Caco-2 (cell line): ENCODE measurements at regions not wholly inside any gene's neighbourhood (a gene's known extent, or its start where the extent isn't known, plus 50 kb on each side); places are given as distances from the start of the nearest gene placed in this dataset.

Experiments used
- BruUV-seq: library from RNA; stranded (reverse); fragments of 400-500 nt; replicated peaks from 2 replicates; lab custom pipeline; 2021; lab: Mats Ljungman, UMichigan
- CTCF ChIA-PET: fragments of 300-600 bp; sonication (Branson Sonifier 250); formaldehyde crosslinking; loops from one replicate; lab custom pipeline; 2022; ENCODE audit warnings: antibody characterized with exemption; lab: Charles Lee
- POLR2A ChIA-PET: fragments of 300-600 bp; sonication (Branson Sonifier 250); formaldehyde crosslinking; loops from one replicate; lab custom pipeline; 2022; ENCODE audit warnings: antibody characterized with exemption; lab: Charles Lee
- DNase-seq, 2 experiments: peaks; one replicate each; pipeline versions ENCODE4 v3.0.0 to v3.0.0-alpha.2; 2020 to 2022
- H3K27me3 ChIP-seq: replicated peaks from 2 replicates; pipeline ENCODE4 v1.6.0; 2011; ENCODE audit warnings: low read length; ENCODE audit not compliant: control insufficient read depth, insufficient read depth
- H3K36me3 ChIP-seq: 2 replicates; pipeline ENCODE4 v1.5.1; 2011; ENCODE audit warnings: low read length; ENCODE audit not compliant: control insufficient read depth, insufficient read depth
- H3K4me1 ChIP-seq: fragments of 250-450 bp; sonication (Bioruptor Pico); 2 replicates; pipeline ENCODE4 v1.5.1; 2020; ENCODE audit warnings: mild to moderate bottlenecking
- H3K4me3 ChIP-seq: 2 replicates; pipeline ENCODE4 v1.5.1; 2011; ENCODE audit warnings: low read depth, mild to moderate bottlenecking, control low read depth, low read length
- H3K9me3 ChIP-seq: fragments of 250-450 bp; sonication (Bioruptor Pico); 2 replicates; pipeline ENCODE4 v1.5.1; 2020; ENCODE audit warnings: mild to moderate bottlenecking, moderate library complexity
- H3K27ac Mint-ChIP-seq: one replicate; pipeline ENCODE4 v1.8.0; 2022; ENCODE audit warnings: mixed read lengths; ENCODE audit not compliant: unreplicated experiment
- H3K27me3 Mint-ChIP-seq: one replicate; pipeline ENCODE4 v1.8.0; 2022; ENCODE audit warnings: mixed read lengths; ENCODE audit not compliant: insufficient read depth, unreplicated experiment
- H3K36me3 Mint-ChIP-seq: one replicate; pipeline ENCODE4 v1.8.0; 2022; ENCODE audit warnings: mild to moderate bottlenecking, mixed read lengths; ENCODE audit not compliant: insufficient read depth, unreplicated experiment
- H3K4me1 Mint-ChIP-seq: one replicate; pipeline ENCODE4 v1.8.0; 2022; ENCODE audit warnings: low read depth, mixed read lengths; ENCODE audit not compliant: unreplicated experiment
- H3K4me3 Mint-ChIP-seq: one replicate; pipeline ENCODE4 v1.8.0; 2022; ENCODE audit warnings: mild to moderate bottlenecking, moderate library complexity, mixed read lengths; ENCODE audit not compliant: unreplicated experiment
- H3K9me3 Mint-ChIP-seq: one replicate; pipeline ENCODE4 v1.8.0; 2022; ENCODE audit warnings: mixed read lengths; ENCODE audit not compliant: unreplicated experiment
- intact Hi-C: fragments of 100-400 bp; cut with micrococcal nuclease; formaldehyde crosslinking; loops from one replicate; pipeline ENCODE4 v1.10.0; 2022; ENCODE audit not compliant: unreplicated experiment
- TF ChIP-seq, protein P1 (sequence below), 2 experiments: fragments of 200-600 bp in 1 of 2; IDR thresholded peaks; 1 replicate in 1 of 2; 2 replicates in 1 of 2; pipeline versions ENCODE4 v1.5.1 to v1.8.0; 2011 to 2022; ENCODE audit warnings: antibody characterized with exemption in 1 of 2, control low read depth in 1 of 2, inconsistent platforms in 1 of 2, low read depth in 1 of 2, low read length in 1 of 2, mild to moderate bottlenecking in 1 of 2, moderate library complexity in 1 of 2; ENCODE audit not compliant: insufficient read depth in 1 of 2, severe bottlenecking in 1 of 2, unreplicated experiment in 1 of 2

DNA sequence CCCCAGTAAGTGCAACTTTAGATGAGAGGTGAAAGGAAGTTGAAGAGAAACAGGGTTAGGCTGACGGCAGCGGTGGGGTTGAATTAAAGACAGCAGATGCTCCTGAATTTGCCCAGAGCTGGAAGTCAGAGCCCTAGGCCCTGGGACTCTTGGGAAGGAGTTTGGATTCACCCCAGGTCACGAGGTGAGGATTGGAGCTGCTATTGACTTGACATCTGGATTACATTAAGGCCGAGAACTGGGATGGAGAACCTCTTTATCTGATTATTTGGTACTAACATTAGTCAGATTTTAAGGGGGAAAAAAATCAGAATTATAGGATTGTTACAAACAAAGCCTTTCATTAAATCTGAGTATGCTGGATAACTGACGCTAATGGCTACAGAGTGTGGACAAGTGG is 367.2 kb downstream of the ZNF536 start:
- no peaks in the 10 kb centered on the region for H3K9me3 Mint-ChIP-seq
- no peaks in the 10 kb centered on the region for H3K4me1 ChIP-seq
- peaks cover 30% of the 10 kb centered on the region for H3K27me3 Mint-ChIP-seq
- H3K36me3 ChIP-seq = no peaks in the 10 kb centered on the region
- no peak for DNase-seq
- no peak overlapping the region for H3K4me3 ChIP-seq
- intact Hi-C loops = no loop called here
- no peaks in the 10 kb centered on the region for H3K4me1 Mint-ChIP-seq
- TF ChIP-seq, protein P1, sequence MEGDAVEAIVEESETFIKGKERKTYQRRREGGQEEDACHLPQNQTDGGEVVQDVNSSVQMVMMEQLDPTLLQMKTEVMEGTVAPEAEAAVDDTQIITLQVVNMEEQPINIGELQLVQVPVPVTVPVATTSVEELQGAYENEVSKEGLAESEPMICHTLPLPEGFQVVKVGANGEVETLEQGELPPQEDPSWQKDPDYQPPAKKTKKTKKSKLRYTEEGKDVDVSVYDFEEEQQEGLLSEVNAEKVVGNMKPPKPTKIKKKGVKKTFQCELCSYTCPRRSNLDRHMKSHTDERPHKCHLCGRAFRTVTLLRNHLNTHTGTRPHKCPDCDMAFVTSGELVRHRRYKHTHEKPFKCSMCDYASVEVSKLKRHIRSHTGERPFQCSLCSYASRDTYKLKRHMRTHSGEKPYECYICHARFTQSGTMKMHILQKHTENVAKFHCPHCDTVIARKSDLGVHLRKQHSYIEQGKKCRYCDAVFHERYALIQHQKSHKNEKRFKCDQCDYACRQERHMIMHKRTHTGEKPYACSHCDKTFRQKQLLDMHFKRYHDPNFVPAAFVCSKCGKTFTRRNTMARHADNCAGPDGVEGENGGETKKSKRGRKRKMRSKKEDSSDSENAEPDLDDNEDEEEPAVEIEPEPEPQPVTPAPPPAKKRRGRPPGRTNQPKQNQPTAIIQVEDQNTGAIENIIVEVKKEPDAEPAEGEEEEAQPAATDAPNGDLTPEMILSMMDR (IDR thresholded peaks at IDR 0.05; ENCODE audit: insufficient read depth in 1 of 2, low read depth in 1 of 2, low read length in 1 of 2, severe bottlenecking in 1 of 2, unreplicated experiment in 1 of 2) = no peak
- no TSS peak for BruUV-seq
- H3K36me3 Mint-ChIP-seq = no peaks in the 10 kb centered on the region
- no peak overlapping the region for H3K4me3 Mint-ChIP-seq
- no peak overlapping the region for H3K27ac Mint-ChIP-seq
- no peaks in the 10 kb centered on the region; the same call in 1 of the 2 replicates for H3K27me3 ChIP-seq
- POLR2A ChIA-PET = no interaction called here
- CTCF ChIA-PET = no interaction called here
- no peaks in the 10 kb centered on the region for H3K9me3 ChIP-seq

DNA sequence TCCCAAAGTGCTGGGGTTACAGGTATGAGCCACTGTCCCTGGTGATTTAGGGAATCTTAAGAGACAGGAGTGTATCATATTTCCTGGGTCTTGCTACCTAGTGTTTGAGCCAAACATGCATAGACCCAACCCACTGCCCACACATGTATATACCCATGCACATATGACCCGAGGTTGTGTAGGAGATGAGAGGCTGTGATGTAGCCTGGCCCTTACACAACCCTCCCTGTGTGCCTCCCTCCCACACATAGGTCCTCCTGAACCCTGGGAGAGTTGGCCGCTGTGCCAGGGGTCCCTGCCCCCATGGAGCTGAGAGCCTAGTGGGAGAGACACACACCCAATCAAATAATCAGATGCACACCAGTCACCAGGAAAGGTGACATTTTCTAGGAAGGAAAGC is 365.9 kb downstream of the ZNF536 start:
- BruUV-seq = no TSS peak
- TF ChIP-seq, protein P1 (IDR thresholded peaks at IDR 0.05; ENCODE audit: insufficient read depth in 1 of 2, low read depth in 1 of 2, low read length in 1 of 2, severe bottlenecking in 1 of 2, unreplicated experiment in 1 of 2) = no peak
- no peaks in the 10 kb centered on the region for H3K36me3 Mint-ChIP-seq
- H3K27me3 Mint-ChIP-seq = peaks cover 27% of the 10 kb centered on the region
- no peaks in the 10 kb centered on the region for H3K9me3 Mint-ChIP-seq
- Histone ChIP-seq H3K36me3 (no peaks in the 10 kb centered on the region), H3K27me3 (no peaks in the 10 kb centered on the region), H3K4me1 (no peaks in the 10 kb centered on the region), H3K9me3 (no peaks in the 10 kb centered on the region), H3K4me3 (no peak overlapping the region)
- ChIA-PET CTCF (no interaction called here), POLR2A (no interaction called here)
- no peaks in the 10 kb centered on the region for H3K4me1 Mint-ChIP-seq
- H3K4me3 Mint-ChIP-seq = no peak overlapping the region
- intact Hi-C loops = no loop called here
- no peak overlapping the region for H3K27ac Mint-ChIP-seq
- no peak for DNase-seq

DNA sequence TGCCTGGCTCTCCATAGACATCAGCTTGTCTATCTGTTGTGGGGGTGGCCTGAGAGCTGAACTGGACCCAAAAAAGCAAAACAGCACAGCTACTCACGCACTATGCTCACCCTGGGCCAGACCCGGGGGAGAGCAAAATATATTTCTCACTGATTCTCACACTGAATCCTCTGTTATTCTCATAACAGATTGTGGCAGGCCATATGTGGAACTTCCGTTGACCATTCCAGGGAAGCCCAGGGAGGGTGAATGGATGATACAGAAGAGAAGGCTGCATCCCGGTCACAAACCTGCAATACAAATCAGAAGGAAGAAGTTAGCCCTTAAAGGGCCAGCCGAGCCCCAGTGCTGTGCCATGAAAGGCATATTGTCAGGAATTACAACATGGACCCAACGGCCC is 362.5 kb downstream of the ZNF536 start:
- Mint-ChIP-seq H3K4me1 (no peaks in the 10 kb centered on the region), H3K4me3 (no peak overlapping the region), H3K27ac (no peak overlapping the region), H3K27me3 (peaks cover 15% of the 10 kb centered on the region), H3K9me3 (no peaks in the 10 kb centered on the region), H3K36me3 (no peaks in the 10 kb centered on the region)
- no TSS peak for BruUV-seq
- Histone ChIP-seq H3K36me3 (no peaks in the 10 kb centered on the region), H3K27me3 (no peaks in the 10 kb centered on the region), H3K4me3 (no peak overlapping the region), H3K9me3 (no peaks in the 10 kb centered on the region), H3K4me1 (no peaks in the 10 kb centered on the region)
- TF ChIP-seq, protein P1 (IDR thresholded peaks at IDR 0.05; ENCODE audit: insufficient read depth in 1 of 2, low read depth in 1 of 2, low read length in 1 of 2, severe bottlenecking in 1 of 2, unreplicated experiment in 1 of 2) = no peak
- intact Hi-C loops = no loop called here
- ChIA-PET CTCF (no interaction called here), POLR2A (no interaction called here)
- no peak for DNase-seq
